DOHH2 (cell line): ENCODE measurements at regions not wholly inside any gene's neighbourhood (a gene's known extent, or its start where the extent isn't known, plus 50 kb on each side); places are given as distances from the start of the nearest gene placed in this dataset.
"Not testable (repeated sequence)": the region's sequence is repeated elsewhere in the genome, so short reads cannot be mapped to it uniquely, and the experiment has no call there.

Source experiments
- H3F3A ChIP-seq: fragments of 200-600 bp; sonication (generic), shearing (Covaris generic); 2 replicates; pipeline ENCODE4 v1.6.0; 2016; ENCODE audit warnings: antibody characterized with exemption, mild to moderate bottlenecking; ENCODE audit not compliant: control insufficient read depth, insufficient read depth
- H3K27ac ChIP-seq: fragments of 200-600 bp; sonication (generic); 2 replicates; pipeline ENCODE4 v1.5.1; 2014; ENCODE audit warnings: low read depth, mild to moderate bottlenecking, low read length, moderate library complexity
- H3K27me3 ChIP-seq: fragments of 200-600 bp; sonication (generic); 2 replicates; pipeline ENCODE4 v1.6.1; 2014; ENCODE audit warnings: mild to moderate bottlenecking, low read length, mixed read lengths; ENCODE audit not compliant: control insufficient read depth
- H3K36me3 ChIP-seq: fragments of 200-600 bp; sonication (generic); 2 replicates; pipeline ENCODE4 v1.6.1; 2014; ENCODE audit warnings: mild to moderate bottlenecking, low read length, moderate library complexity, mixed read lengths; ENCODE audit not compliant: control insufficient read depth
- H3K4me1 ChIP-seq: fragments of 200-600 bp; sonication (generic); 2 replicates; pipeline ENCODE4 v1.6.1; 2014; ENCODE audit warnings: mild to moderate bottlenecking, low read length, mixed read lengths; ENCODE audit not compliant: control insufficient read depth
- H3K4me2 ChIP-seq: fragments of 200-600 bp; sonication (generic); 2 replicates; pipeline ENCODE4 v1.6.0; 2014; ENCODE audit warnings: mild to moderate bottlenecking, low read length, moderate library complexity
- H3K4me3 ChIP-seq: fragments of 200-600 bp; sonication (generic); 2 replicates; pipeline ENCODE4 v1.5.1; 2014; ENCODE audit warnings: mild to moderate bottlenecking, low read length, mixed read lengths
- H3K79me2 ChIP-seq: fragments of 200-600 bp; sonication (generic); 2 replicates; pipeline ENCODE4 v1.6.1; 2014; ENCODE audit warnings: mild to moderate bottlenecking, low read length, mixed read lengths; ENCODE audit not compliant: control insufficient read depth
- H3K9me2 ChIP-seq: fragments of 200-600 bp; sonication (generic); replicated peaks from 2 replicates; pipeline ENCODE4 v1.6.1; 2014; ENCODE audit warnings: mild to moderate bottlenecking, low read length, mixed read lengths; ENCODE audit not compliant: control insufficient read depth
- H3K9me3 ChIP-seq: fragments of 200-600 bp; sonication (generic); 2 replicates; pipeline ENCODE4 v1.6.1; 2014; ENCODE audit warnings: antibody characterized with exemption, low read length, mixed read lengths; ENCODE audit not compliant: control insufficient read depth, insufficient read depth
- H4K20me1 ChIP-seq: fragments of 200-600 bp; sonication (generic); 2 replicates; pipeline ENCODE4 v1.6.0; 2014; ENCODE audit warnings: low read depth, mild to moderate bottlenecking, antibody characterized with exemption, low read length, moderate library complexity; ENCODE audit not compliant: control insufficient read depth, insufficient read depth
- EZH2phosphoT487 ChIP-seq: fragments of 200-600 bp; sonication (generic); IDR thresholded peaks from 2 replicates; pipeline ENCODE4 v1.6.1; 2017; ENCODE audit warnings: borderline replicate concordance, mild to moderate bottlenecking, antibody characterized with exemption, low read length, moderate library complexity, mixed read lengths
- TF ChIP-seq, protein P1 (sequence below): fragments of 200-600 bp; sonication (generic); IDR thresholded peaks from one replicate; pipeline ENCODE4 v1.5.1; 2014; ENCODE audit warnings: antibody characterized with exemption, mild to moderate bottlenecking, low read depth, low read length; ENCODE audit not compliant: poor library complexity, severe bottlenecking

DNA sequence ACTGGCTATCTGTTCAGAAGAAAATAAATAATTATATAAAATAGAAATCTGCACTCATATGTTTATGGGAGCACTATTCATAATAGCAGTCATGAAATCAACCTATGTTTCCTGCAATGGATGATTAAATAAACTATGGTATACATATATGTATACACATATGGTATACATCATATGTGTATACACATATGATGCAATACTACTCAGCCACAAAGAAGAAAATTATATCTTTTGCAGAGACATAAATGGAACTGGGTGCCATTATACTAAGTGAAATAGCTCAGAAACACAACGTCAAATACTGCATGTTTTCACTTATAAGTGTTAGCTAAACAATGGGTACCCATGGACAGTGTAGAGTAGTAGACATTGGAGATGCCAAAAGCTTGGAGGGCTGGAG, 381.2 kb upstream of the LRFN5 start:
- Histone ChIP-seq H3K79me2 (no peaks in the 10 kb centered on the region), H4K20me1 (no peaks in the 10 kb centered on the region), H3F3A (no peaks in the 10 kb centered on the region), H3K4me1 (no peaks in the 10 kb centered on the region), H3K4me2 (no peak overlapping the region), H3K9me3 (no peaks in the 10 kb centered on the region), H3K27me3 (no peaks in the 10 kb centered on the region), H3K9me2 (no peaks in the 10 kb centered on the region), H3K27ac (no peak overlapping the region), H3K36me3 (no peaks in the 10 kb centered on the region), H3K4me3 (no peak overlapping the region)
- TF ChIP-seq EZH2phosphoT487: no peak
- TF ChIP-seq, protein P1, sequence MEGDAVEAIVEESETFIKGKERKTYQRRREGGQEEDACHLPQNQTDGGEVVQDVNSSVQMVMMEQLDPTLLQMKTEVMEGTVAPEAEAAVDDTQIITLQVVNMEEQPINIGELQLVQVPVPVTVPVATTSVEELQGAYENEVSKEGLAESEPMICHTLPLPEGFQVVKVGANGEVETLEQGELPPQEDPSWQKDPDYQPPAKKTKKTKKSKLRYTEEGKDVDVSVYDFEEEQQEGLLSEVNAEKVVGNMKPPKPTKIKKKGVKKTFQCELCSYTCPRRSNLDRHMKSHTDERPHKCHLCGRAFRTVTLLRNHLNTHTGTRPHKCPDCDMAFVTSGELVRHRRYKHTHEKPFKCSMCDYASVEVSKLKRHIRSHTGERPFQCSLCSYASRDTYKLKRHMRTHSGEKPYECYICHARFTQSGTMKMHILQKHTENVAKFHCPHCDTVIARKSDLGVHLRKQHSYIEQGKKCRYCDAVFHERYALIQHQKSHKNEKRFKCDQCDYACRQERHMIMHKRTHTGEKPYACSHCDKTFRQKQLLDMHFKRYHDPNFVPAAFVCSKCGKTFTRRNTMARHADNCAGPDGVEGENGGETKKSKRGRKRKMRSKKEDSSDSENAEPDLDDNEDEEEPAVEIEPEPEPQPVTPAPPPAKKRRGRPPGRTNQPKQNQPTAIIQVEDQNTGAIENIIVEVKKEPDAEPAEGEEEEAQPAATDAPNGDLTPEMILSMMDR: no peak

DNA sequence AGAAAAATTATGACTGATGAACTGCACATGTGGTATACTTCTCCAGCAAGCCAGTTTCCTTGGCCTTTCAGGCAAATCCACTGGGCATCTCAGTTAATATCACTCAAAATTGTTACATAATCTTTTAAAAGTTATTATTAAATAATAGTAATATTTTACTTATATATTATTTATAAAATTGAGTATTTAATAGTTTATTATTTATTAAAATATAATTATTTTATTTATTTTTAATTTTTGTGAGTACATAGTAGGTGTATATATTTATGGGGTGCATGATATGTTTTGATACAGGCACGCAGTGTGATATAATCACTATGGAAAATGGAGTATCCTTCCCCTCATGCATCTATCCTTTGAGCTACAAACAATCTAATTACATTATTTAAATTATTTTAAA, 384.1 kb upstream of the LRFN5 start:
- Histone ChIP-seq H3K4me2 (no peak overlapping the region), H3K27ac (no peak overlapping the region), H4K20me1 (no peaks in the 10 kb centered on the region), H3K4me1 (no peaks in the 10 kb centered on the region), H3F3A (no peaks in the 10 kb centered on the region), H3K4me3 (no peak overlapping the region), H3K9me3 (no peaks in the 10 kb centered on the region), H3K79me2 (no peaks in the 10 kb centered on the region), H3K27me3 (no peaks in the 10 kb centered on the region), H3K9me2 (no peaks in the 10 kb centered on the region), H3K36me3 (no peaks in the 10 kb centered on the region)
- TF ChIP-seq, protein P1: no peak

DNA sequence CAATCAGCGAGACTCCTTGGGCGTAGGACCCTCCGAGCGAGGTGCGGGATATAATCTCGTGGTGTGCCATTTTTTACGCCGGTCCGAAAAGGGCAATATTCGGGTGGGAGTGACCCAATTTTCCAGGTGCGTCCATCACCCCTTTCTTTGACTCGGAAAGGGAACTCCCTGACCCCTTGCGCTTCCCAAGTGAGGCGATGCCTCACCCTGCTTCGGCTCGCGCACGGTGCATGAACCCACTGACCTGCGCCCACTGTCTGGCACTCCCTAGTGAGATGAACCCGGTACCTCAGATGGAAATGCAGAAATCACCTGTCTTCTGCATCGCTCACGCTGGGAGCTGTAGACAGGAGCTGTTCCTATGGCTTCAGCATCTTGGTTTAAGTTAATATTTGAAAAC, 391.7 kb upstream of the LRFN5 start:
- not testable (repeated sequence) for H3K4me3 ChIP-seq

DNA sequence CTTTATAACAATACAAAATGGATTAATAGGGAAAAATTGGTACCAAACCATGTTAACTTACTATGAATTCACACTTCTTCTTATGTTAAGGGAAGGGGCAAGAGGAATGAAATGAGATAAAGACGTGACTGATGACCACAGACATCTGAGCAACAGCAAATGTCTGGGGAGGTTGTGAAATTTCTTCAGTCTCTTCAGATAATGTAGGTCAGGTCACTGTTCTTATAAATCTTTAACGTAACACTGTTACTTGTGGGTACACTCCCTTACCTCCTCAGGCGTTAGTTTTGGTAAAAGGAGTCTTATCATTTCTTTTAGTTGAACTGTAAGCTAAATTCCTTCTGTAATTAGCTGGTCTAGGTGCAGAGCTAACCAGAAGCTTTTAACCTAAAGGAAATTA, 405.0 kb upstream of the LRFN5 start:
- H3K27ac ChIP-seq: no peak overlapping the region
- no peaks in the 10 kb centered on the region for H3K9me2 ChIP-seq
- no peaks in the 10 kb centered on the region for H3K9me3 ChIP-seq
- no peaks in the 10 kb centered on the region for H3F3A ChIP-seq
- H3K4me2 ChIP-seq: no peak overlapping the region
- no peaks in the 10 kb centered on the region for H3K4me1 ChIP-seq
- H3K79me2 ChIP-seq: no peaks in the 10 kb centered on the region
- H3K4me3 ChIP-seq: no peak overlapping the region
- H3K27me3 ChIP-seq: no peaks in the 10 kb centered on the region
- TF ChIP-seq EZH2phosphoT487: no peak
- TF ChIP-seq, protein P1: no peak
- no peaks in the 10 kb centered on the region for H3K36me3 ChIP-seq
- no peaks in the 10 kb centered on the region for H4K20me1 ChIP-seq

More for the DNA sequence above, 391.7 kb upstream of the LRFN5 start:
- H3K79me2 ChIP-seq, H3F3A ChIP-seq, H3K4me1 ChIP-seq, H3K27me3 ChIP-seq, H3K36me3 ChIP-seq, H3K9me3 ChIP-seq, H3K4me2 ChIP-seq, H4K20me1 ChIP-seq, H3K27ac ChIP-seq, H3K9me2 ChIP-seq: not testable (repeated sequence)
